UCSD-AML1 (cell line): ENCODE measurements at regions not wholly inside any gene's neighbourhood (a gene's known extent, or its start where the extent isn't known, plus 50 kb on each side); places are given as distances from the start of the nearest gene placed in this dataset.
"Not testable (repeated sequence)": the region's sequence is repeated elsewhere in the genome, so short reads cannot be mapped to it uniquely, and the experiment has no call there.

Source experiments
- DNase-seq: peaks from one replicate; lab custom pipeline; 2025; ENCODE audit not compliant: unreplicated experiment; lab: John Stamatoyannopoulos, UW

DNA sequence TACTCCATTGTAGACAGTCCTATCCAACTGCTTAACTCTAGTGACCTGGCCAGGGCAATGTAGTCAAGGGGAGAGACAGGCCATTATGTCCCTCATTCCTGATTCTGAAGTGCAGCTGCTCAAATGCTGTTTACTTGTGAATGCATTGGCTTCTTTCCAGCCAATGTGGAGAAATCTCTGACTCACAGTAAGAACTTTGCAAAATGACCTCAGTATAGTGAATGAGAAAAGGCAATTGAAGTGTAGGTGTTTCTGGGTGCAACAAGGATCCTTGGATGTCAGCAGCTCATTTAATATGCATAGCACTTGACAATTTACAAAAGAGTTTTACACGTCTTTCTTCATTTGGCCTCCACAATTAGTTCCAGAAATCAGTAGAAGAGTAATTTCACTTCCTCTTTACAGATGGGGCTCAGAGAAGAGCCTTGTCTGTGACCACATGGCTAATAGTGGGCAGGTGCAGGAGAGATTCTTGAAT is 367.2 kb downstream of the OSTF1 start:
- DNase-seq = no peak

- no peak for DNase-seq
Observed at GRCh38 chr9:75456698-75457097, 368.4 kb downstream of the OSTF1 start.

DNA sequence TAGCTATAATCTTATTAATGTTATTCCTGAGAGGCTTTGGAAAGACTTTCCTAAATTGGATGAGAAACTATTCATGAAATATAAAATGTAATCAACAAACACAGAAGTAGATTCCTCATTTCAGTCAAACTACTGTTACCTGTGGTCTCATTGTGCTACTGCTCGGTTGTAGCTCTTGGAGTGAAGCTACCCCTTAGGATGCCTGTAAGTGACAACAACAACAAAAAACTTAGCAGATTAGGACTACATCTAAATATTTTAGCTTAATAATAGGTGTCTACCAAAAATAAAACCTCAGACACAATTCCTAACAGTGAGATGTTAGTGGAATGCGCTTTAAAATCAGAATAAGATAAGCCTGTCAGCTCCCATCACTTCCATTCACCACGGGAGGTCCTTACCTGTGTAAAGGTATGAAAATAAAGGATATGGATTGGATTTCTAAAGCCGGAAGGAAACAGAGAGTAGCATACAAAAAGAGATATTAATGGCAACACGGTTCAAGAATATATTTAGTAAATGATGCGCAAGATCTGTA is 369.2 kb downstream of the OSTF1 start:
- DNase-seq = no peak

GRCh38 chr9:75459311-75459710 is 371.0 kb downstream of the OSTF1 start:
- not testable (repeated sequence) for DNase-seq

GRCh38 chr9:75461183-75461582 is 372.9 kb downstream of the OSTF1 start:
- DNase-seq = no peak

DNA sequence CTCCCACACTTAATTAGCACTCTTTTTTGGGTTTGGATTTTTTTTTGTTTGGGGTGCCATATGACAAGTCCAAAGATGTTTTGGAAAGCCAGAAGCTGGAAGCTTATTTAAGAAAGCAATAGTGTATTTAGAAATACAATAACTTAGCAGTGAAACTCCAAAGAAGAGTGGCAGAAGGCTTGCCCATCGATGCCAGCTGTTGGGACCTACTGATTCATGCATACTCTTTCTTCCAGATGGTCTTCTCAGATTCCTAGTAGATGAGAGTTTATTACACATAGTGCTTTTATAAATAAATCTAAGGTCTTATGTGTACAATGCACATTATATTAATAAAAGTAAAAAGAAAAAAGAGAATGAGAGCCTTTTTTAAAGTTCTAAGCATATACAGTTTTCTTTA is 374.6 kb downstream of the OSTF1 start:
- no peak for DNase-seq

GRCh38 chr9:75463871-75464270 is 375.6 kb downstream of the OSTF1 start:
- DNase-seq = no peak

DNA sequence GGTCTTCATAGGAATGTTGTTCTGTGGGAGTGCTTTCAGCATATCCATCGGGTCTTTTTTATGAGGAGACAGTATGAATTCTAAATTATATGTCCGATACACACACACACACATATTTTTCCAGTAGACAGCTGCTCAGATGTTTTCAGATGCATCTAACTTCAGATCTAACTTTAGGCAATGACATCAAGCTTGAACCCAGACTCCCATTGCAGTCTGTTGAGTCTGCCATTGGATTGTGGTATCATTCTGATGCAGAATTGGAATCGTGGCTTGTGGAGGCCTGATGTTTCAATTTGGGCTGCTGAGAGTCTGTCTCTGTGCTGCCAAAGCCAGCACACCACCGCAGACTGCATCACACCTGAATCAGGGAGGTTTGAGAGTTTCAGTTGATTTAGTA is 376.4 kb downstream of the OSTF1 start:
- no peak for DNase-seq

GRCh38 chr9:75467142-75467541 is 378.8 kb downstream of the OSTF1 start:
- no peak for DNase-seq

DNA sequence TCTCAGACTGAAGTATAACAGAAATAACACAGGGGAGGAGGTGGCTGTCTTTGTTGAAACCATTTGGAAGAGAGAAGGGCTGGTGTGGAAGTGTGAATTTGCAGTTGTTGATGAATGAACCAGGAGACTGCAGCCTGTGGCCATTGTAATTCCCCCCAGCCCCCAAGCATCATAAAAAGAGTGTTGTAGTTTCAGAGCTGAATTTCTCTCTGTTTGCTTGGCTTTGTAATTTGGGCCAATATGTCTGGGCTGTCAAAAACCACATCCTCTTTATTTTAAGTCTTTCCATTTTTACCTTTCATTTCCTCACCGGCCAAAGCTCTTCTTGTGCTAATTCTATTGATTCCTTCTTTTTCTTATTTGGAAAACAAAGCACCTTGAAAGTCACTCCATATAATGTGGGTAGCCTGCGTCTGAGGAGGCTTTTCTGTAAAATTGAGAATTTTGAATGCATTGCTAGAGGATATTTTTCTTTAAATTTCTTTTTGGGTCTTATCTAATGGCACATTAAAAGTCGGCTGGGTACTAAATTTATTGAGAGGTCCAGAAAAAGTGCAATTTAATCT is 383.3 kb downstream of the OSTF1 start:
- DNase-seq = no peak

DNA sequence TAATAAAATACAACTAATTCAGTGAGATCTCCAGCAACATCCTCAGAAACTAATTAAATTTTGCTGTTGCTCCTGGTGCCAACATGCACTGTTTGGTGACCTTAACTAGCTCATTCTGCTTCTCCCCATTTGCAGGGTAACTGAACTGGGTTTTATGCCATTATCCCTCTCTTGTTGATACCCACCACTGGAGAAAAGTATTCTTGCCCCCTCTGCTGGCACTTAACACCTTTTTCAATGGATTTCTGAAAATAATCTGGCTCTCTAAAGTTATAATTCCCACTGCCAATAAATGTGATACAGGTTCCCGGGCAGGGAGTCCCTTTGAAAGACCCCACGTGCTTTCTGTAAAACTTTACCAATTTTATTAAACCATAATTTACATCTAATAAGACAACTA is 394.3 kb downstream of the OSTF1 start:
- DNase-seq = no peak

DNA sequence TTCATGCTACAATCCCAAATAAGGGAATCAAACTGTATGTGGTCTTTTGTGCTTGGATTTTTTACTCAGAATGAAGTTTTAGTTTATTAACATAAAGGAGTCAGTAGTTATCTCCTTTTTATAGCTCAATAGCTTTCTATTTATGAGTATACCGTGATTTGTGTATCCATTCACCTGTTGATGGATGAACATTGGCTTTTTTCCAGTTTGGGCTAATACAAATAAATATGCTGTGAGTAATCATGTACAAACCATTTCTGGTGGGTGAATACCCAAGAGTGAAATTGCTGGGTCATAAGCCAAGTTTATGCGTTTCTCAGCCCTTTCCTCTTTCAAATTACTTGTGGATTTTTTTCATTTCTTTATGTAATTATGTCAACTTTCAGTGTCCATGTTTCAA is 395.3 kb downstream of the OSTF1 start:
- no peak for DNase-seq

- DNase-seq = no peak
Observed at GRCh38 chr9:75487856-75488718, 399.8 kb downstream of the OSTF1 start.

GRCh38 chr9:75488719-75489110 is 400.4 kb downstream of the OSTF1 start:
- DNase-seq = no peak

- no peak for DNase-seq
Observed at GRCh38 chr9:75490326-75490725, 400.1 kb upstream of the PCSK5 start.

DNA sequence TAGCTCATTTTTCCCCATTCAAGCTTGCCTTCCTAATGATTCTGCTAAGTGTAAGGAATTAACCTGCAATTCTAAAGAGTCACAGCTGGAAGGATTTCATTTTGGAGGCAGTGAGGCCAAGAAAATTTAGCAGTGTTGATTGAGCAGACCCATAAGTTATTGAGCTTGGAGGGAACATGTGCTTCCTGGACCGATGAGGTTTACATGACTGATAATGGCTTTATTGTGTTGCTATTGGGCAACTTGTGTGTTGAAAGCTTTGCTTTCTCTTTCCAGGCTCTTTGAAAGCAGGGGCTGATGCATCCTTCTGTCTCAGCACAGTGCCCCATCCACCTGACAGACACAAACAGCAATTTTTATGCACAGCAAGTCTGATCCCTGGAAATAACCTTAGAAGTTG is 398.9 kb upstream of the PCSK5 start:
- DNase-seq = no peak

DNA sequence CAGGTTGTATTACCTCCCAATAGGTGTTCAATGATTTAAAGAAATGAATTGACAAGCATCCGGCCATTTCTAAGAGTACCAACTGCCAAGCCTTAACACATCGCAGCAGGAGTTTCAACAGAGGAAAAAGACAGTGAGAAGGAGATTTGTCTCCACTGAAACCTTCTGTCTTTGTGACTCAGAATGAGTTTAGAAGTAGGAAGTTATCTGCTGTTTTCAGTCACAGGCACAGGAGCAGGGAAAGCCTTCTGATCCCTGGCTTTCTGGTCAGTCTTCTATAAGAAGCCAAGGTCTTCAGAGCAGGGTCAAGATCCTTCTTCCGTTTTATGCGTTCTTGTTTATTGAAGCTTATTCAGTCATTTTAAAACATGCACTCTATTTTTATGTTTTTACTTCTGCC is 390.7 kb upstream of the PCSK5 start:
- DNase-seq = no peak

- no peak for DNase-seq
Observed at GRCh38 chr9:75500479-75500878, 390.0 kb upstream of the PCSK5 start.

DNA sequence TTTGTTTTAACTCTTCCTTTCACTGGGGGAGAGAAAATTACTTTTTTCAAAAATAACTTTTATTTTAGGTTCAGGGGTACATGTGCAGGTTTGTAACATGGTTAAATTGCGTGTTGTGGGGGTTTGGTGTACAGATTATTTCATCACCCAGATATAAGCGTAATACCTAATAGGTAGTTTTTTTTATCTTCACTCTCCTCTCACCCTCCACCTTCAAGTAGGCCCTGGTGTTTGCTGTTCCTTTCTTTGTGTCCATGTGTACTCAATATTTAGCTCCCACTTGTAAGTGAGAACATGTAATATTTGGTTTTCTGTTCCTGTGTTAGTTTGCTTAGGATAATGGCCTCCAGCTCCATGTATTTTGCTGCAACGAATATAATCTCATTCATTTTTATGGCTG is 389.5 kb upstream of the PCSK5 start:
- DNase-seq = not testable (repeated sequence)

GRCh38 chr9:75504721-75505120 is 385.8 kb upstream of the PCSK5 start:
- no peak for DNase-seq

DNA sequence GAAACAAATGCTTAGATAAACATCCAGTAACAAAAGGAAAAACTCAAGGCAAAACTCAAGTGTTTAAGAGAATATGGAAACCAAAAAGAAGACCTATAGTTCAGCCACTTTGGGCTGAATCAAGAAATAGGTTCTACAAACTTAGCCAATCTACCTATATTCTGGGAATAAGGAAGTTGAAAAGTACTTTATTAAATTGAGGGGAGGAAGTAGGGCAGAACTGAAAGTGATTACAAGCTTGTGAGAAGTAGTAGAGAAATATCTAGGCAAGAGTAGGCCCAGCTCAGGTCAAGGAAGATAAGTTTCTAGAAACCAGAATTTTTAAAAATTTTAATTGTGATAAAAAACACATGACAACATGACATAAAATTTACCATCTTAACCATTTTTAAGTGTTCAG is 384.8 kb upstream of the PCSK5 start:
- no peak for DNase-seq

- no peak for DNase-seq
Observed at GRCh38 chr9:75529463-75529862, 361.0 kb upstream of the PCSK5 start.
